HEK293T (cell line): ENCODE measurements at regions not wholly inside any gene's neighbourhood (a gene's known extent, or its start where the extent isn't known, plus 50 kb on each side); places are given as distances from the start of the nearest gene placed in this dataset.

Experiments
- ARNT ChIP-seq: fragments of 450-650 bp; IDR thresholded peaks from 2 replicates; pipeline ENCODE4 v1.6.1; 2017; ENCODE audit warnings: mild to moderate bottlenecking
- BHLHE40 ChIP-seq: fragments of 450-650 bp; IDR thresholded peaks from 2 replicates; pipeline ENCODE4 v1.6.1; 2016; ENCODE audit warnings: mild to moderate bottlenecking, moderate library complexity, borderline replicate concordance
- CTBP1 ChIP-seq: fragments of 450-650 bp; IDR thresholded peaks from 2 replicates; pipeline ENCODE4 v1.6.1; 2016; ENCODE audit warnings: borderline replicate concordance
- ELF4 ChIP-seq: fragments of 450-650 bp; IDR thresholded peaks from 2 replicates; pipeline ENCODE4 v1.6.1; 2017; ENCODE audit warnings: antibody characterized with exemption
- FOXA1 ChIP-seq: fragments of 450-650 bp; IDR thresholded peaks from 2 replicates; pipeline ENCODE4 v1.6.1; 2016; ENCODE audit warnings: mild to moderate bottlenecking
- FOXM1 ChIP-seq: fragments of 450-650 bp; IDR thresholded peaks from 2 replicates; pipeline ENCODE4 v1.6.1; 2017; ENCODE audit warnings: mild to moderate bottlenecking, borderline replicate concordance
- HDGF ChIP-seq: fragments of 450-650 bp; IDR thresholded peaks from 2 replicates; pipeline ENCODE4 v1.6.1; 2017; ENCODE audit warnings: antibody characterized with exemption, borderline replicate concordance
- L3MBTL2 ChIP-seq: fragments of 450-650 bp; conservative IDR thresholded peaks from 2 replicates; pipeline ENCODE4 v1.6.1; 2016; ENCODE audit warnings: mild to moderate bottlenecking
- SP1 ChIP-seq: fragments of 450-650 bp; IDR thresholded peaks from 2 replicates; pipeline ENCODE4 v1.6.1; 2017
- SUZ12 ChIP-seq: fragments of 450-650 bp; IDR thresholded peaks from 2 replicates; pipeline ENCODE4 v1.6.1; 2016; ENCODE audit warnings: mild to moderate bottlenecking
- TARDBP ChIP-seq: fragments of 450-650 bp; IDR thresholded peaks from 2 replicates; pipeline ENCODE4 v1.6.1; 2016
- ZNF384 ChIP-seq: fragments of 450-650 bp; IDR thresholded peaks from 2 replicates; pipeline ENCODE4 v1.6.1; 2016

DNA sequence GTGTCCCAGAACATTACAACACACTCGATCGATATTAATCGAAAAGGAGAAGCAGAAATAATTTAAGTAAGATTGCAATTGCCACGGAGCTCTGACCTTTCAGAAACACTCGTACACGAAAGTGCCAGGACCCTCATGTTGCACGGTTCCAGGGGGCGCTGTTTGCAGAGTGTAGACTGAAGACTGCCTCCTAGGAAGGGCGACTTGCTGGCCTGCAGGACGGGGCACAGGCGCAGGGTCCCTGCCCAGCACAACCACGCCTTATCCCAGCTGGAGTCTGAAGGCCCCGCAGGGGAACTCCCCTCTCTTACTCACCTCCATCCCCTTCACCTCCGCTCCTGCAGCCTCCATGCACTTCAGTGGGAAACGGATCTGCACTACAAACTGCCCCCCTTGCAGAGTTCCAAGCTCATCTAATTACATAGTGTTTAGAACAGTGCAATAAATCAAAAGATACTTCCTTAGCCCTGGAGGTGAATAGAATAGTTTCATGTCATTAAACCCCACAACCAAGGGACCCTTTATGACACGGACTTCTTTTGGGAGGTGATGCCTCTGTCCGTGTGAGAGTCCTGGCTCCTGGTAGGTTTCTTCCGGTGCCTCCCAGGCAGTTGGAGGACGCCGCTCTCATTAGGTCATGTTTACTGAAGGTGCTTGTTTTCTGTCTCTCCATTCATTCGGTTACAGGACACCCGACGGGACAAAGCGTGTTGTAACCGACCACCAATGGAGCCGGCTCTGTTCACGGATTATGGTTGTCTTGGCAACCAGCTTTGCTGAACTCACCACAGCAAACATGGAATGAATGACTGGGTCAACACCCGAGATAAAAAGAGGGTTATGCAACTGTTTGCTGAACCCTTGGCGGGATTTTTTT, 262.2 kb downstream of the BAMBI start:
- 0 out of 2 replicates have a peak, but pooled peaks have one; percentile 50 for TF ChIP-seq ZNF384
- no peak for TF ChIP-seq HDGF
- TF ChIP-seq SUZ12 = no peak
- TF ChIP-seq FOXA1 = no peak
- no peak for TF ChIP-seq L3MBTL2
- TF ChIP-seq FOXM1 = no peak
- TF ChIP-seq BHLHE40 = no peak
- TF ChIP-seq SP1 = no peak
- TF ChIP-seq ELF4 = no peak
- no peak for TF ChIP-seq ARNT
- TF ChIP-seq TARDBP = no peak
- TF ChIP-seq CTBP1 = no peak; the same call in 1 of the 2 replicates
